ENCODE measurements at regions not wholly inside any gene's neighbourhood (a gene's known extent, or its start where the extent isn't known, plus 50 kb on each side); places are given as distances from the start of the nearest gene placed in this dataset.

GRCh38 chr3:66104535-66104934 lies 65.8 kb upstream of the MAGI1 start:
- Histone ChIP-seq H3K4me2 (ENCODE audit: extremely low read depth, insufficient read depth, low read length) (no peak overlapping the region), H3K4me3 (replicated peaks in 1 of 4; ENCODE audit: control extremely low read depth in 1 of 4, insufficient read depth in 1 of 4, low read depth in 3 of 4, low read length in 4 of 4) (no peak overlapping the region), H3K27ac (ENCODE audit: insufficient read depth, low read length) (no peak overlapping the region), H3K27me3 (ENCODE audit: control insufficient read depth, insufficient read depth, low read length) (no peaks in the 10 kb centered on the region), H2AFZ (ENCODE audit: low read length) (no peak overlapping the region), H3K4me1 (ENCODE audit: control insufficient read depth, extremely low read depth, insufficient read depth, low read length) (no peaks in the 10 kb centered on the region), H3K79me2 (ENCODE audit: control insufficient read depth, insufficient read depth, low read length) (no peaks in the 10 kb centered on the region), H3K36me3 (ENCODE audit: control insufficient read depth, insufficient read depth, low read length) (no peaks in the 10 kb centered on the region), H3K9ac (ENCODE audit: insufficient read depth, low read length) (no peak overlapping the region), H4K20me1 (ENCODE audit: control insufficient read depth, extremely low read depth, insufficient read depth, low read length) (no peaks in the 10 kb centered on the region), H3K9me3 (ENCODE audit: control insufficient read depth, insufficient read depth, low read depth, low read length) (no peaks in the 10 kb centered on the region)
- TF ChIP-seq EZH2 (IDR thresholded peaks at IDR 0.05; ENCODE audit: low read length, missing control alignments) (no peak), CTCF (conservative IDR thresholded peaks at IDR 0.05 in 1 of 2, IDR thresholded peaks at IDR 0.05 in 1 of 2; ENCODE audit: low read depth in 1 of 2, low read length in 2 of 2) (no peak)
- no peak for DNase-seq (ENCODE audit: low read depth in 2 of 2)

- Histone ChIP-seq H3K9me3 (ENCODE audit: control insufficient read depth, insufficient read depth, low read depth, low read length) (no peaks in the 10 kb centered on the region), H4K20me1 (ENCODE audit: control insufficient read depth, extremely low read depth, insufficient read depth, low read length) (no peaks in the 10 kb centered on the region), H2AFZ (ENCODE audit: low read length) (no peak overlapping the region), H3K4me3 (replicated peaks in 1 of 4; ENCODE audit: control extremely low read depth in 1 of 4, insufficient read depth in 1 of 4, low read depth in 3 of 4, low read length in 4 of 4) (no peak overlapping the region), H3K4me2 (ENCODE audit: extremely low read depth, insufficient read depth, low read length) (no peak overlapping the region), H3K27me3 (ENCODE audit: control insufficient read depth, insufficient read depth, low read length) (no peaks in the 10 kb centered on the region), H3K4me1 (ENCODE audit: control insufficient read depth, extremely low read depth, insufficient read depth, low read length) (no peaks in the 10 kb centered on the region), H3K36me3 (ENCODE audit: control insufficient read depth, insufficient read depth, low read length) (no peaks in the 10 kb centered on the region), H3K9ac (ENCODE audit: insufficient read depth, low read length) (no peak overlapping the region), H3K27ac (ENCODE audit: insufficient read depth, low read length) (no peak overlapping the region), H3K79me2 (ENCODE audit: control insufficient read depth, insufficient read depth, low read length) (no peaks in the 10 kb centered on the region)
- TF ChIP-seq CTCF (conservative IDR thresholded peaks at IDR 0.05 in 1 of 2, IDR thresholded peaks at IDR 0.05 in 1 of 2; ENCODE audit: low read depth in 1 of 2, low read length in 2 of 2) (no peak), EZH2 (IDR thresholded peaks at IDR 0.05; ENCODE audit: low read length, missing control alignments) (no peak)
- DNase-seq (ENCODE audit: low read depth in 2 of 2) = no peak
Measured at GRCh38 chr3:66103729-66104128, 65.0 kb upstream of the MAGI1 start.

- Histone ChIP-seq H3K4me1 (ENCODE audit: control insufficient read depth, extremely low read depth, insufficient read depth, low read length) (no peaks in the 10 kb centered on the region), H3K9ac (ENCODE audit: insufficient read depth, low read length) (no peak overlapping the region), H3K4me2 (ENCODE audit: extremely low read depth, insufficient read depth, low read length) (no peak overlapping the region), H3K79me2 (ENCODE audit: control insufficient read depth, insufficient read depth, low read length) (no peaks in the 10 kb centered on the region), H3K9me3 (ENCODE audit: control insufficient read depth, insufficient read depth, low read depth, low read length) (no peaks in the 10 kb centered on the region), H2AFZ (ENCODE audit: low read length) (no peak overlapping the region), H3K27ac (ENCODE audit: insufficient read depth, low read length) (no peak overlapping the region), H3K36me3 (ENCODE audit: control insufficient read depth, insufficient read depth, low read length) (no peaks in the 10 kb centered on the region), H4K20me1 (ENCODE audit: control insufficient read depth, extremely low read depth, insufficient read depth, low read length) (no peaks in the 10 kb centered on the region), H3K27me3 (ENCODE audit: control insufficient read depth, insufficient read depth, low read length) (no peaks in the 10 kb centered on the region), H3K4me3 (replicated peaks in 1 of 4; ENCODE audit: control extremely low read depth in 1 of 4, insufficient read depth in 1 of 4, low read depth in 3 of 4, low read length in 4 of 4) (no peak overlapping the region)
- no peak for DNase-seq (ENCODE audit: low read depth in 2 of 2)
- no peak for TF ChIP-seq EZH2 (IDR thresholded peaks at IDR 0.05; ENCODE audit: low read length, missing control alignments)
- TF ChIP-seq CTCF (conservative IDR thresholded peaks at IDR 0.05 in 1 of 2, IDR thresholded peaks at IDR 0.05 in 1 of 2; ENCODE audit: low read depth in 1 of 2, low read length in 2 of 2) = no peak
Measured at GRCh38 chr3:66101901-66102300, 63.2 kb upstream of the MAGI1 start.
